HEK293T (cell line): ENCODE measurements at regions not wholly inside any gene's neighbourhood (a gene's known extent, or its start where the extent isn't known, plus 50 kb on each side); places are given as distances from the start of the nearest gene placed in this dataset.

Experiments used
- CTCF ChIA-PET: fragments of 350-600 bp; formaldehyde crosslinking; extraction: SDS; loops from one replicate; lab custom pipeline; 2021; ENCODE audit warnings: antibody characterized with exemption, inconsistent platforms; lab: Yijun Ruan, JAX
- POLR2A ChIA-PET: fragments of 350-600 bp; formaldehyde crosslinking; extraction: SDS; loops from one replicate; lab custom pipeline; 2020; ENCODE audit warnings: antibody characterized with exemption, inconsistent platforms; lab: Yijun Ruan, JAX
- DNase-seq: peaks from one replicate; pipeline ENCODE4 v3.0.0; 2012; ENCODE audit warnings: mixed read lengths; ENCODE audit errors: extremely low spot score
- ARNT ChIP-seq: fragments of 450-650 bp; IDR thresholded peaks from 2 replicates; pipeline ENCODE4 v1.6.1; 2017; ENCODE audit warnings: mild to moderate bottlenecking
- BHLHE40 ChIP-seq: fragments of 450-650 bp; IDR thresholded peaks from 2 replicates; pipeline ENCODE4 v1.6.1; 2016; ENCODE audit warnings: mild to moderate bottlenecking, moderate library complexity, borderline replicate concordance
- CTBP1 ChIP-seq: fragments of 450-650 bp; IDR thresholded peaks from 2 replicates; pipeline ENCODE4 v1.6.1; 2016; ENCODE audit warnings: borderline replicate concordance
- ELF4 ChIP-seq: fragments of 450-650 bp; IDR thresholded peaks from 2 replicates; pipeline ENCODE4 v1.6.1; 2017; ENCODE audit warnings: antibody characterized with exemption
- FOXA1 ChIP-seq: fragments of 450-650 bp; IDR thresholded peaks from 2 replicates; pipeline ENCODE4 v1.6.1; 2016; ENCODE audit warnings: mild to moderate bottlenecking
- FOXK2 ChIP-seq: fragments of 450-650 bp; IDR thresholded peaks from 2 replicates; pipeline ENCODE4 v1.6.1; 2016; ENCODE audit warnings: mild to moderate bottlenecking
- FOXM1 ChIP-seq: fragments of 450-650 bp; IDR thresholded peaks from 2 replicates; pipeline ENCODE4 v1.6.1; 2017; ENCODE audit warnings: mild to moderate bottlenecking, borderline replicate concordance
- HDGF ChIP-seq: fragments of 450-650 bp; IDR thresholded peaks from 2 replicates; pipeline ENCODE4 v1.6.1; 2017; ENCODE audit warnings: antibody characterized with exemption, borderline replicate concordance
- L3MBTL2 ChIP-seq: fragments of 450-650 bp; conservative IDR thresholded peaks from 2 replicates; pipeline ENCODE4 v1.6.1; 2016; ENCODE audit warnings: mild to moderate bottlenecking
- LEF1 ChIP-seq: fragments of 450-650 bp; IDR thresholded peaks from 2 replicates; pipeline ENCODE4 v1.6.1; 2017; ENCODE audit warnings: mild to moderate bottlenecking, borderline replicate concordance
- NFRKB ChIP-seq: fragments of 450-650 bp; IDR thresholded peaks from 2 replicates; pipeline ENCODE4 v1.6.1; 2016; ENCODE audit warnings: mild to moderate bottlenecking, moderate library complexity
- SP1 ChIP-seq: fragments of 450-650 bp; IDR thresholded peaks from 2 replicates; pipeline ENCODE4 v1.6.1; 2017
- SUZ12 ChIP-seq: fragments of 450-650 bp; IDR thresholded peaks from 2 replicates; pipeline ENCODE4 v1.6.1; 2016; ENCODE audit warnings: mild to moderate bottlenecking
- TARDBP ChIP-seq: fragments of 450-650 bp; IDR thresholded peaks from 2 replicates; pipeline ENCODE4 v1.6.1; 2016
- ZNF384 ChIP-seq: fragments of 450-650 bp; IDR thresholded peaks from 2 replicates; pipeline ENCODE4 v1.6.1; 2016
- TF ChIP-seq, protein P1 (sequence below): fragments of 450-650 bp; IDR thresholded peaks from 2 replicates; pipeline ENCODE4 v1.6.1; 2016

DNA sequence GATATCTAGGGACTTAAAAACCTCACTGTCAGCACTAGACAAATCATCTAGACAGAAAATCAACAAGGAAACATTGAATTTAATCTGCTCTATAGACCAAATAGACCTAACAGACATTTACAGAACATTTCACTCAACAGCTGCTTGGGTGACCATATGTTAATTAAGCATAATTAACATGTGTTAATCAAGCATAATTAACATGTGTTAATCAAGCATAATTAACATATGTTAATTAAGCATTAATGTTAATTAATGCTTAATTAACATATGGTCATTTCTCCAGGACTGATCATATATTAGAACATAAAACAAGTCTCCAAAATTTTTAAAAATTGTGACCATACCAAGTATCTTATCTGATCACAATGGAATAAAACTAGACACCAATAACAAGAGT lies 137.3 kb upstream of the MME start:
- no peak for DNase-seq
- ChIA-PET POLR2A (no interaction called here), CTCF (no interaction called here)
- TF ChIP-seq, protein P1, sequence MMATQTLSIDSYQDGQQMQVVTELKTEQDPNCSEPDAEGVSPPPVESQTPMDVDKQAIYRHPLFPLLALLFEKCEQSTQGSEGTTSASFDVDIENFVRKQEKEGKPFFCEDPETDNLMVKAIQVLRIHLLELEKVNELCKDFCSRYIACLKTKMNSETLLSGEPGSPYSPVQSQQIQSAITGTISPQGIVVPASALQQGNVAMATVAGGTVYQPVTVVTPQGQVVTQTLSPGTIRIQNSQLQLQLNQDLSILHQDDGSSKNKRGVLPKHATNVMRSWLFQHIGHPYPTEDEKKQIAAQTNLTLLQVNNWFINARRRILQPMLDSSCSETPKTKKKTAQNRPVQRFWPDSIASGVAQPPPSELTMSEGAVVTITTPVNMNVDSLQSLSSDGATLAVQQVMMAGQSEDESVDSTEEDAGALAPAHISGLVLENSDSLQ, result no peak
- no peak for TF ChIP-seq BHLHE40
- no peak for TF ChIP-seq ZNF384
- no peak for TF ChIP-seq FOXK2
- TF ChIP-seq ARNT, result no peak
- no peak for TF ChIP-seq FOXM1
- TF ChIP-seq CTBP1, result no peak
- TF ChIP-seq SUZ12, result no peak
- TF ChIP-seq FOXA1, result no peak
- no peak for TF ChIP-seq SP1
- no peak for TF ChIP-seq NFRKB
- TF ChIP-seq TARDBP, result no peak
- TF ChIP-seq L3MBTL2, result no peak
- no peak for TF ChIP-seq HDGF
- TF ChIP-seq LEF1, result no peak
- no peak for TF ChIP-seq ELF4

DNA sequence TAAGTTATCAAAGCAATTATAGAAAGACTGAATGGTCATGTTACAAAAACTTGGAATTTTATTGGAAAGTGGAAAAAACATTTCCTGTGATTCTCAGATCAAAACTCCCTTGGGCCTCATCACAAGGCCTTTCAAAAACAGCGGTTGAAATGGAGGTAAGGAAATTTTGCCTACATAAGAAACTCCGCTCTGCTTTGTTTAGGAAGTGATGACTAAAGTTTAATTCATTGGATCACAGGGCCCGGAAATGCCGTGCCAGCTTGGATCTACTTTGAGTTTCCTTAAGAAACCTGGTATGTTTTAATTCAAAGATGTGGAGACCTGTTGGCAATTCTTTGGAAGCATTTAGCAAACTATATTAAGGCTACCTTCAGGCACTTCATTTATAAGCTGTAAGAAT lies 143.9 kb upstream of the MME start:
- TF ChIP-seq FOXK2 (no peak), ARNT (no peak), SP1 (no peak), ELF4 (no peak), BHLHE40 (no peak), FOXM1 (no peak), L3MBTL2 (no peak), ZNF384 (no peak), HDGF (no peak), TARDBP (no peak), CTBP1 (no peak), SUZ12 (no peak)
- TF ChIP-seq, protein P1, result no peak
- CTCF ChIA-PET, result interaction anchor here (0.7 kb wide), 1 partner anchor 154 kb away, joined by 3 read pairs; no protein-coding TSS in a partner anchor

DNA sequence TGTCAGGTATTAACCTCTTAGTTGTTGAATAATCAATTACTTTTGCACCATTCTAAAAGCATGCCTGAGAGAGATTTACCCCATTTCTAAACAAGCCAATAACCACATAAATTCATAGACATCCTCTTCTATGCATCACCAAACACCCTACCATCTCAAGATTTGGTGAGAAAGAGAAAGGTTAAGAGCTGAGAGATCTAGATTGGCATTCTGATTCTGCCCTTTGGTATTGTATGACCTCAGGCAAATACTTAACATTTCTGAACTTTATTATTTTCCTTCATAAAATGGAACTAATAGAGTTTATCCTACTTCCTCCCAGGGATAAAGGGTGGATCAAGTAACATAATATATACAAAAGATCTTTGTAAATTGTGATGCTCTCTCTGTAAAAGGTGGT lies 146.5 kb upstream of the MME start:
- POLR2A ChIA-PET, result no interaction called here
- CTCF ChIA-PET, result no interaction called here
- TF ChIP-seq, protein P1, result no peak
- TF ChIP-seq SUZ12 (no peak), SP1 (no peak), TARDBP (no peak), ELF4 (no peak), FOXA1 (no peak), HDGF (no peak), FOXK2 (no peak)
- no peak for DNase-seq

More for the DNA sequence above, 143.9 kb upstream of the MME start:
- DNase-seq, result no peak
- POLR2A ChIA-PET, result no interaction called here

DNA sequence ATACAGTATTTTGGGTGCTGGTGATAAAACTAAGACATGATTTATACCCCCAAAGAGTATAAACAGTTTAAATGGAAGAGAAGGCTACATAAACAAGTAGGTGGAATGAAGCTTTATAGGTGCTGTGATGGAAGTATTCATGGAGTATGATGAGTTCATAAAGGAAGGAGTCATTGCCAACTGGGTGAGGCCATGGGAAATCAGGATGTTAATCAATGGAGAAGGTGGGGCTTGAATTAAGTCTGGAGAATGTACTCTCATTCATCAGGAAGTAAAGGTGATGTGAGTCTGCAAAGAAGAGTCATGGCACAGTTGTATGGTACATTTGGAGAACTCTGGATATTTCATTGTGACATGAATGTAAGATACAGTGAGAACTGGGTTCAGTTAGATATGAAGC lies 147.5 kb upstream of the MME start:
- CTCF ChIA-PET, result no interaction called here

DNA sequence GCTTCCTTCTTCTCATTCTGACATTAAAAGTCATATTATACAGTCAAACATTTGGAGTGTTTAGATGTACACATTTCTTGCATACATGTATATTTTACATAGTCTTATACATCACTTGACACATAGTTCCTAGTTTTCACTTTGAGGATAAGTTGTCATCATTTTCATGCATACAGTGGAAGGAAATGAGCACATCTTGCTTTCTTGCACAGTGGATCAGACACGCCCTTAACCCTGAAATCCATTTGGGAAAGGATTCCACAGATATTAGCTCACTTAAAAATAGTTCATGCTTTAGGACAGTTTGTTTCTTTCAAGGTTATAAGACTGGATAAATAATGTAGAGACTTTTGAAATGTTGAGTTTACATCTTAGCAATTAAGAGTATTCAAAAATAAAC lies 148.6 kb upstream of the MME start:
- ChIA-PET POLR2A (no interaction called here), CTCF (no interaction called here)
- DNase-seq, result no peak
- TF ChIP-seq FOXK2, result no peak
- TF ChIP-seq LEF1, result no peak
- no peak for TF ChIP-seq TARDBP
- TF ChIP-seq SUZ12, result no peak
- TF ChIP-seq L3MBTL2, result no peak
- TF ChIP-seq ELF4, result no peak
- TF ChIP-seq, protein P1, result no peak
- no peak for TF ChIP-seq FOXA1
- no peak for TF ChIP-seq BHLHE40
- TF ChIP-seq CTBP1, result no peak
- no peak for TF ChIP-seq NFRKB
- TF ChIP-seq HDGF, result no peak
- TF ChIP-seq ARNT, result no peak
- TF ChIP-seq ZNF384, result no peak
- no peak for TF ChIP-seq FOXM1
- TF ChIP-seq SP1, result no peak

More for the DNA sequence above, 147.5 kb upstream of the MME start:
- DNase-seq, result no peak
- no peak for TF ChIP-seq TARDBP
- TF ChIP-seq SUZ12, result no peak
- no peak for TF ChIP-seq NFRKB
- POLR2A ChIA-PET, result no interaction called here

DNA sequence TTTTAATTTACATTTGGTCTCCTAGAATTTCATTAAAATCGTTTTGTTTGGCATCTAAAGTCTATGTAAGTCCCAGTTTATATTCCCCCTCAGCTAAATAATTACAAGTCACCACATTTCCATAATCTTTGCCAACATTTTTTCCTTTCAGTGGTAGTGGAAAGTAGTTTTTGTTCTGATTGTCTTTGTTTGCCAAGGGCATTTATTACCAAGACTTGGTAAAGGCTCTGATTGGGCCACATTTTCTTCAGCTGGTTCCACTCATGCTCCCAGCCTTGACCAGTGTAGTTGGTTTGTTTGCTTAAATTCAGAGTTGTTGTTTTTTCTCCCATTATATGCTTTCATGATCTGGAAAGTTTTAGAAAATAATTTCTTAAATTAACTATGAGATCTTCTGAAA lies 153.4 kb upstream of the MME start:
- CTCF ChIA-PET, result no interaction called here
- POLR2A ChIA-PET, result no interaction called here

More for the DNA sequence above, 153.4 kb upstream of the MME start:
- no peak for TF ChIP-seq ARNT
- no peak for TF ChIP-seq SUZ12
- TF ChIP-seq CTBP1, result no peak
- TF ChIP-seq, protein P1, result no peak
- no peak for TF ChIP-seq BHLHE40
- TF ChIP-seq HDGF, result no peak
- no peak for TF ChIP-seq ELF4
- no peak for TF ChIP-seq NFRKB
- TF ChIP-seq TARDBP, result no peak
- no peak for TF ChIP-seq FOXA1
- TF ChIP-seq ZNF384, result no peak
- no peak for TF ChIP-seq L3MBTL2
- TF ChIP-seq FOXM1, result no peak
- no peak for TF ChIP-seq SP1
- TF ChIP-seq LEF1, result no peak
- no peak for TF ChIP-seq FOXK2
- no peak for DNase-seq
